ENCODE measurements at regions not wholly inside any gene's neighbourhood (a gene's known extent, or its start where the extent isn't known, plus 50 kb on each side); places are given as distances from the start of the nearest gene placed in this dataset.

DNA sequence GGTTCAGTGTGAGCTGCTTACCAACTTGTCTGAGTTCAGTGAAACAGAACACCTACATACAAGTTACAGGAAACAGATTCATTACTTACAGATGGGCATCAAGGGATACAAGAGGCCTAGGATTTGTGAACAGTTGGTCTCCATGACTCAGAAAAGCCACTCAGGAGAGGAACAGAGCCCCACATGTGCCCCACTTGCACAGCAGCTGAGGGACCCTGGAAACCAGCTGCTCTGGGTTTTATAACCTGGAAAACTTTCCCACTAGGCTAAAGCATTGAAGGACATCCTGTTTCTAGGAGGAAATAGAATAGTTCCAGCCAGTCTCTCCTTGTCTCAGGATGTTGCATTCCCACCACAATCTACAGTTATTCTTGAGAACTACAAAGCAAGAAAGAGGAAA is 530.0 kb downstream of the ZNF804A start:
- TF ChIP-seq ZNF232 (CRISPR knock-in tag; IDR thresholded peaks at IDR 0.05) (no peak), NFE2L1 (CRISPR knock-in tag; IDR thresholded peaks at IDR 0.05) (no peak)
- TF ChIP-seq, protein P1, sequence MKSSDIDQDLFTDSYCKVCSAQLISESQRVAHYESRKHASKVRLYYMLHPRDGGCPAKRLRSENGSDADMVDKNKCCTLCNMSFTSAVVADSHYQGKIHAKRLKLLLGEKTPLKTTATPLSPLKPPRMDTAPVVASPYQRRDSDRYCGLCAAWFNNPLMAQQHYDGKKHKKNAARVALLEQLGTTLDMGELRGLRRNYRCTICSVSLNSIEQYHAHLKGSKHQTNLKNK (CRISPR knock-in tag; IDR thresholded peaks at IDR 0.05), result no peak
- POLR2A ChIA-PET, result no interaction called here
- CTCF ChIA-PET, result no interaction called here
- Mint-ChIP-seq H3K36me3 (no peaks in the 10 kb centered on the region), H3K4me1 (peaks cover 6% of the 10 kb centered on the region; the same call in 1 of the 2 replicates), H3K4me3 (no peak overlapping the region), H3K27me3 (ENCODE audit: low read depth) (no peaks in the 10 kb centered on the region), H3K9me3 (peaks cover 16% of the 10 kb centered on the region), H3K27ac (no peak overlapping the region)
- ATAC-seq (no peak), DNase-seq (ENCODE audit: low spot score) (no peak)

DNA sequence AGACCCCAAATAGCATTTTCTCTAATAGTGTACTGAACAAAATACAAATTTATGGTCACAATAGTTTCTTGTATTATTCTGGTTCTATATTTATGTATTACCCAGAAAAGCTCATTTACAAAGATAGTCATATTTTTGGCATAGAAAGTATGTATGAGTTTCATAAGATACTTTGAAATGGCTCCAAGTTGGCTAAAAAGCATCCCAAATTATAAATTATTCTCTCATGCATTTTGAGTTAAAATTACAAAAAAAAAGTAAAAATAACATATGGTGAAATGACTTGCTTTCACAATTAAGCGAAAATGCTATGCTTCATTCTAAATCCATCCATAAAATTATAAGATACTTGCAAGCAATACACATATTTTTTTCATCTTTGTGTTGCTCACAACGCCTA is 530.7 kb downstream of the ZNF804A start:
- H3K9me3 Mint-ChIP-seq, result peaks cover 13% of the 10 kb centered on the region
- peaks cover 6% of the 10 kb centered on the region; the same call in 1 of the 2 replicates for H3K4me1 Mint-ChIP-seq
- ChIA-PET POLR2A (no interaction called here), CTCF (no interaction called here)
- no peak overlapping the region for H3K27ac Mint-ChIP-seq
- no peak overlapping the region for H3K4me3 Mint-ChIP-seq
- H3K36me3 Mint-ChIP-seq, result no peaks in the 10 kb centered on the region
- DNase-seq (ENCODE audit: low spot score) (no peak), ATAC-seq (no peak)
- H3K27me3 Mint-ChIP-seq (ENCODE audit: low read depth), result no peaks in the 10 kb centered on the region
- no peak for TF ChIP-seq TEAD1 (CRISPR knock-in tag; IDR thresholded peaks at IDR 0.05)
- no peak for TF ChIP-seq IRF2 (CRISPR knock-in tag; IDR thresholded peaks at IDR 0.05; ENCODE audit: borderline replicate concordance, low read depth)
- no peak for TF ChIP-seq TCF7 (CRISPR knock-in tag; IDR thresholded peaks at IDR 0.05; ENCODE audit: low read depth)
- TF ChIP-seq, protein P2, sequence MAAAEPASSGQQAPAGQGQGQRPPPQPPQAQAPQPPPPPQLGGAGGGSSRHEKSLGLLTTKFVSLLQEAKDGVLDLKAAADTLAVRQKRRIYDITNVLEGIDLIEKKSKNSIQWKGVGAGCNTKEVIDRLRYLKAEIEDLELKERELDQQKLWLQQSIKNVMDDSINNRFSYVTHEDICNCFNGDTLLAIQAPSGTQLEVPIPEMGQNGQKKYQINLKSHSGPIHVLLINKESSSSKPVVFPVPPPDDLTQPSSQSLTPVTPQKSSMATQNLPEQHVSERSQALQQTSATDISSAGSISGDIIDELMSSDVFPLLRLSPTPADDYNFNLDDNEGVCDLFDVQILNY (CRISPR knock-in tag; IDR thresholded peaks at IDR 0.05), result no peak
- TF ChIP-seq, protein P3, sequence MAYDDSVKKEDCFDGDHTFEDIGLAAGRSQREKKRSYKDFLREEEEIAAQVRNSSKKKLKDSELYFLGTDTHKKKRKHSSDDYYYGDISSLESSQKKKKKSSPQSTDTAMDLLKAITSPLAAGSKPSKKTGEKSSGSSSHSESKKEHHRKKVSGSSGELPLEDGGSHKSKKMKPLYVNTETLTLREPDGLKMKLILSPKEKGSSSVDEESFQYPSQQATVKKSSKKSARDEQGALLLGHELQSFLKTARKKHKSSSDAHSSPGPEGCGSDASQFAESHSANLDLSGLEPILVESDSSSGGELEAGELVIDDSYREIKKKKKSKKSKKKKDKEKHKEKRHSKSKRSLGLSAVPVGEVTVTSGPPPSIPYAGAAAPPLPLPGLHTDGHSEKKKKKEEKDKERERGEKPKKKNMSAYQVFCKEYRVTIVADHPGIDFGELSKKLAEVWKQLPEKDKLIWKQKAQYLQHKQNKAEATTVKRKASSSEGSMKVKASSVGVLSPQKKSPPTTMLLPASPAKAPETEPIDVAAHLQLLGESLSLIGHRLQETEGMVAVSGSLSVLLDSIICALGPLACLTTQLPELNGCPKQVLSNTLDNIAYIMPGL (CRISPR knock-in tag; IDR thresholded peaks at IDR 0.05), result no peak
- TF ChIP-seq NFE2L1 (CRISPR knock-in tag; IDR thresholded peaks at IDR 0.05), result no peak
- TF ChIP-seq, protein P4, sequence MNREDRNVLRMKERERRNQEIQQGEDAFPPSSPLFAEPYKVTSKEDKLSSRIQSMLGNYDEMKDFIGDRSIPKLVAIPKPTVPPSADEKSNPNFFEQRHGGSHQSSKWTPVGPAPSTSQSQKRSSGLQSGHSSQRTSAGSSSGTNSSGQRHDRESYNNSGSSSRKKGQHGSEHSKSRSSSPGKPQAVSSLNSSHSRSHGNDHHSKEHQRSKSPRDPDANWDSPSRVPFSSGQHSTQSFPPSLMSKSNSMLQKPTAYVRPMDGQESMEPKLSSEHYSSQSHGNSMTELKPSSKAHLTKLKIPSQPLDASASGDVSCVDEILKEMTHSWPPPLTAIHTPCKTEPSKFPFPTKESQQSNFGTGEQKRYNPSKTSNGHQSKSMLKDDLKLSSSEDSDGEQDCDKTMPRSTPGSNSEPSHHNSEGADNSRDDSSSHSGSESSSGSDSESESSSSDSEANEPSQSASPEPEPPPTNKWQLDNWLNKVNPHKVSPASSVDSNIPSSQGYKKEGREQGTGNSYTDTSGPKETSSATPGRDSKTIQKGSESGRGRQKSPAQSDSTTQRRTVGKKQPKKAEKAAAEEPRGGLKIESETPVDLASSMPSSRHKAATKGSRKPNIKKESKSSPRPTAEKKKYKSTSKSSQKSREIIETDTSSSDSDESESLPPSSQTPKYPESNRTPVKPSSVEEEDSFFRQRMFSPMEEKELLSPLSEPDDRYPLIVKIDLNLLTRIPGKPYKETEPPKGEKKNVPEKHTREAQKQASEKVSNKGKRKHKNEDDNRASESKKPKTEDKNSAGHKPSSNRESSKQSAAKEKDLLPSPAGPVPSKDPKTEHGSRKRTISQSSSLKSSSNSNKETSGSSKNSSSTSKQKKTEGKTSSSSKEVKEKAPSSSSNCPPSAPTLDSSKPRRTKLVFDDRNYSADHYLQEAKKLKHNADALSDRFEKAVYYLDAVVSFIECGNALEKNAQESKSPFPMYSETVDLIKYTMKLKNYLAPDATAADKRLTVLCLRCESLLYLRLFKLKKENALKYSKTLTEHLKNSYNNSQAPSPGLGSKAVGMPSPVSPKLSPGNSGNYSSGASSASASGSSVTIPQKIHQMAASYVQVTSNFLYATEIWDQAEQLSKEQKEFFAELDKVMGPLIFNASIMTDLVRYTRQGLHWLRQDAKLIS (CRISPR knock-in tag; IDR thresholded peaks at IDR 0.05; ENCODE audit: borderline replicate concordance), result no peak
- TF ChIP-seq, protein P5, sequence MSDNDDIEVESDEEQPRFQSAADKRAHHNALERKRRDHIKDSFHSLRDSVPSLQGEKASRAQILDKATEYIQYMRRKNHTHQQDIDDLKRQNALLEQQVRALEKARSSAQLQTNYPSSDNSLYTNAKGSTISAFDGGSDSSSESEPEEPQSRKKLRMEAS (CRISPR knock-in tag; IDR thresholded peaks at IDR 0.05), result no peak
- no peak for TF ChIP-seq MYBL2 (CRISPR knock-in tag; IDR thresholded peaks at IDR 0.05)
- no peak for TF ChIP-seq NFYB (CRISPR knock-in tag; conservative IDR thresholded peaks at IDR 0.05; ENCODE audit: low read depth)
- no peak for TF ChIP-seq MXD4 (CRISPR knock-in tag; IDR thresholded peaks at IDR 0.05; ENCODE audit: borderline replicate concordance)
- TF ChIP-seq FOXP1 (CRISPR knock-in tag; IDR thresholded peaks at IDR 0.05; ENCODE audit: borderline replicate concordance), result no peak
- TF ChIP-seq, protein P6, sequence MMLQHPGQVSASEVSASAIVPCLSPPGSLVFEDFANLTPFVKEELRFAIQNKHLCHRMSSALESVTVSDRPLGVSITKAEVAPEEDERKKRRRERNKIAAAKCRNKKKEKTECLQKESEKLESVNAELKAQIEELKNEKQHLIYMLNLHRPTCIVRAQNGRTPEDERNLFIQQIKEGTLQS (CRISPR knock-in tag; conservative IDR thresholded peaks at IDR 0.05), result no peak
- TF ChIP-seq, protein P7, sequence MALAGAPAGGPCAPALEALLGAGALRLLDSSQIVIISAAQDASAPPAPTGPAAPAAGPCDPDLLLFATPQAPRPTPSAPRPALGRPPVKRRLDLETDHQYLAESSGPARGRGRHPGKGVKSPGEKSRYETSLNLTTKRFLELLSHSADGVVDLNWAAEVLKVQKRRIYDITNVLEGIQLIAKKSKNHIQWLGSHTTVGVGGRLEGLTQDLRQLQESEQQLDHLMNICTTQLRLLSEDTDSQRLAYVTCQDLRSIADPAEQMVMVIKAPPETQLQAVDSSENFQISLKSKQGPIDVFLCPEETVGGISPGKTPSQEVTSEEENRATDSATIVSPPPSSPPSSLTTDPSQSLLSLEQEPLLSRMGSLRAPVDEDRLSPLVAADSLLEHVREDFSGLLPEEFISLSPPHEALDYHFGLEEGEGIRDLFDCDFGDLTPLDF (CRISPR knock-in tag; IDR thresholded peaks at IDR 0.05), result no peak
- TF ChIP-seq, protein P8, sequence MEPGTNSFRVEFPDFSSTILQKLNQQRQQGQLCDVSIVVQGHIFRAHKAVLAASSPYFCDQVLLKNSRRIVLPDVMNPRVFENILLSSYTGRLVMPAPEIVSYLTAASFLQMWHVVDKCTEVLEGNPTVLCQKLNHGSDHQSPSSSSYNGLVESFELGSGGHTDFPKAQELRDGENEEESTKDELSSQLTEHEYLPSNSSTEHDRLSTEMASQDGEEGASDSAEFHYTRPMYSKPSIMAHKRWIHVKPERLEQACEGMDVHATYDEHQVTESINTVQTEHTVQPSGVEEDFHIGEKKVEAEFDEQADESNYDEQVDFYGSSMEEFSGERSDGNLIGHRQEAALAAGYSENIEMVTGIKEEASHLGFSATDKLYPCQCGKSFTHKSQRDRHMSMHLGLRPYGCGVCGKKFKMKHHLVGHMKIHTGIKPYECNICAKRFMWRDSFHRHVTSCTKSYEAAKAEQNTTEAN (CRISPR knock-in tag; IDR thresholded peaks at IDR 0.05), result no peak
- TF ChIP-seq, protein P9, sequence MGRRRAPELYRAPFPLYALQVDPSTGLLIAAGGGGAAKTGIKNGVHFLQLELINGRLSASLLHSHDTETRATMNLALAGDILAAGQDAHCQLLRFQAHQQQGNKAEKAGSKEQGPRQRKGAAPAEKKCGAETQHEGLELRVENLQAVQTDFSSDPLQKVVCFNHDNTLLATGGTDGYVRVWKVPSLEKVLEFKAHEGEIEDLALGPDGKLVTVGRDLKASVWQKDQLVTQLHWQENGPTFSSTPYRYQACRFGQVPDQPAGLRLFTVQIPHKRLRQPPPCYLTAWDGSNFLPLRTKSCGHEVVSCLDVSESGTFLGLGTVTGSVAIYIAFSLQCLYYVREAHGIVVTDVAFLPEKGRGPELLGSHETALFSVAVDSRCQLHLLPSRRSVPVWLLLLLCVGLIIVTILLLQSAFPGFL (CRISPR knock-in tag; IDR thresholded peaks at IDR 0.05; ENCODE audit: borderline replicate concordance), result no peak
- TF ChIP-seq, protein P1 (CRISPR knock-in tag; IDR thresholded peaks at IDR 0.05), result no peak
- TF ChIP-seq, protein P10, sequence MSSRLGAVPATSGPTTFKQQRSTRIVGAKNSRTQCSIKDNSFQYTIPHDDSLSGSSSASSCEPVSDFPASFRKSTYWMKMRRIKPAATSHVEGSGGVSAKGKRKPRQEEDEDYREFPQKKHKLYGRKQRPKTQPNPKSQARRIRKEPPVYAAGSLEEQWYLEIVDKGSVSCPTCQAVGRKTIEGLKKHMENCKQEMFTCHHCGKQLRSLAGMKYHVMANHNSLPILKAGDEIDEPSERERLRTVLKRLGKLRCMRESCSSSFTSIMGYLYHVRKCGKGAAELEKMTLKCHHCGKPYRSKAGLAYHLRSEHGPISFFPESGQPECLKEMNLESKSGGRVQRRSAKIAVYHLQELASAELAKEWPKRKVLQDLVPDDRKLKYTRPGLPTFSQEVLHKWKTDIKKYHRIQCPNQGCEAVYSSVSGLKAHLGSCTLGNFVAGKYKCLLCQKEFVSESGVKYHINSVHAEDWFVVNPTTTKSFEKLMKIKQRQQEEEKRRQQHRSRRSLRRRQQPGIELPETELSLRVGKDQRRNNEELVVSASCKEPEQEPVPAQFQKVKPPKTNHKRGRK (CRISPR knock-in tag; IDR thresholded peaks at IDR 0.05; ENCODE audit: borderline replicate concordance), result no peak
